GM19372 (cell line): ENCODE measurements at regions not wholly inside any gene's neighbourhood (a gene's known extent, or its start where the extent isn't known, plus 50 kb on each side); places are given as distances from the start of the nearest gene placed in this dataset.
"Not testable (repeated sequence)": the region's sequence is repeated elsewhere in the genome, so short reads cannot be mapped to it uniquely, and the experiment has no call there.

Experiments
- ATAC-seq: cut with Tn5 transposase; IDR thresholded peaks from one replicate; pipeline ENCODE4 v1.9.1; 2021; ENCODE audit warnings: mild to moderate bottlenecking, low read depth, moderate library complexity; ENCODE audit not compliant: unreplicated experiment

- no peak for ATAC-seq
Measured at GRCh38 chr5:72693546-72694205, 122.8 kb upstream of the TNPO1 start.

GRCh38 chr5:72692651-72693442 is 123.6 kb upstream of the TNPO1 start:
- no peak for ATAC-seq

GRCh38 chr5:72692231-72692637 is 124.2 kb upstream of the TNPO1 start:
- ATAC-seq, result no peak

GRCh38 chr5:72691751-72692150 is 124.7 kb upstream of the TNPO1 start:
- no peak for ATAC-seq

- ATAC-seq, result no peak
Measured at GRCh38 chr5:72688916-72689315, 127.5 kb upstream of the TNPO1 start.

- no peak for ATAC-seq
Measured at GRCh38 chr5:72687288-72687687, 129.2 kb upstream of the TNPO1 start.

GRCh38 chr5:72682561-72682960 is 133.9 kb upstream of the TNPO1 start:
- ATAC-seq, result no peak

GRCh38 chr5:72681781-72682180 is 134.7 kb upstream of the TNPO1 start:
- no peak for ATAC-seq

GRCh38 chr5:72677447-72677846 is 139.0 kb upstream of the TNPO1 start:
- ATAC-seq, result no peak

- ATAC-seq, result not testable (repeated sequence)
Measured at GRCh38 chr5:72676831-72677230, 139.6 kb upstream of the TNPO1 start.

GRCh38 chr5:72673623-72674022 is 142.8 kb upstream of the TNPO1 start:
- ATAC-seq, result no peak

GRCh38 chr5:72673180-72673579 is 143.3 kb upstream of the TNPO1 start:
- ATAC-seq, result no peak

GRCh38 chr5:72667708-72668107 is 148.8 kb upstream of the TNPO1 start:
- ATAC-seq, result no peak

GRCh38 chr5:72662936-72663335 is 153.5 kb upstream of the TNPO1 start:
- no peak for ATAC-seq

- ATAC-seq, result no peak
Measured at GRCh38 chr5:72662305-72662704, 154.2 kb upstream of the TNPO1 start.

GRCh38 chr5:72661405-72661804 is 154.2 kb upstream of the ZNF366 start:
- ATAC-seq, result no peak

- no peak for ATAC-seq
Measured at GRCh38 chr5:72659726-72660125, 152.5 kb upstream of the ZNF366 start.

- ATAC-seq, result no peak
Measured at GRCh38 chr5:72658761-72659540, 151.7 kb upstream of the ZNF366 start.

GRCh38 chr5:72658161-72658560 is 151.0 kb upstream of the ZNF366 start:
- ATAC-seq, result no peak

GRCh38 chr5:72656756-72657513 is 149.7 kb upstream of the ZNF366 start:
- no peak for ATAC-seq

- no peak for ATAC-seq
Measured at GRCh38 chr5:72656331-72656730, 149.1 kb upstream of the ZNF366 start.
